HG03521 (cell line): ENCODE measurements at regions not wholly inside any gene's neighbourhood (a gene's known extent, or its start where the extent isn't known, plus 50 kb on each side); places are given as distances from the start of the nearest gene placed in this dataset.

Experiments
- ATAC-seq: cut with Tn5 transposase; IDR thresholded peaks from one replicate; pipeline ENCODE4 v1.9.1; 2021; ENCODE audit warnings: mild to moderate bottlenecking, moderate library complexity; ENCODE audit not compliant: unreplicated experiment

DNA sequence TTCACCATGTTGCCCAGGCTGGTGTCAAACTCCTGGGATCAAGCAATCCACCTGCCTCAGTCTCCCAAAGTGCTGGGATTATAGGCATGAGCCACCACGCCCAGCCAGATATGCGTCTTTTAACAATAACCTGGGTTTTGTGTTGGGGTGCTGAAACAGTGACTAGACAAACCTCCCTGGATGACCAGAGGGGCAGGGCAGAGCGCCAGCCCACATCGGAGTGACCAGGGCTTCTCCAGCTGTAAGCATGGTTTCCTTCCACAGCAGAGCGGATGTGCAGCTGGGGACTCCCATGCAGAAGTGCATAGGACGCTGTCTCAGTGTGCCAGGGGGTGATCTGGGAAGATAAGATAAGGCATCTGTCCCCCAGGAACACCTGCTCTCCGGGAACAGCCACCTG is 244.9 kb downstream of the IRX2 start:
- ATAC-seq, result no peak

DNA sequence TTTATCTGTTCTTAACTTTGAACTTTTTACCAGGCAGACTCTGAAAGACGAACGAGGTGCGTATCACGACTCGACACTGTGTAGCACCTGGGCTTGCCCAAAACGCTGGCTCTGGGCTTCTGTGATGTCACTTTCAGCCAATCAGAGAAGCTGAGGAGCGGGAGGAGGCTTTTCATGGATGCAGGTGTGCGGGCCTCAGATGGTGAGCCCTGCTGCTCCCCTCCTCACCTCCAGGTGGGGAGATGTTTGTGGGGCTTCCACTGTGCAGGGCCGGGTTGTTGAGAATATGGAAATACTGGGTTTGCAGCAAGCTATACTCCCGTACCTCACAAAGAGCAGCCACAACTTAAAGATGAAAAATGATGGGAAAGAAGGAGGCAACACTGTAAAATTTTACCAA is 246.3 kb downstream of the IRX2 start:
- no peak for ATAC-seq

DNA sequence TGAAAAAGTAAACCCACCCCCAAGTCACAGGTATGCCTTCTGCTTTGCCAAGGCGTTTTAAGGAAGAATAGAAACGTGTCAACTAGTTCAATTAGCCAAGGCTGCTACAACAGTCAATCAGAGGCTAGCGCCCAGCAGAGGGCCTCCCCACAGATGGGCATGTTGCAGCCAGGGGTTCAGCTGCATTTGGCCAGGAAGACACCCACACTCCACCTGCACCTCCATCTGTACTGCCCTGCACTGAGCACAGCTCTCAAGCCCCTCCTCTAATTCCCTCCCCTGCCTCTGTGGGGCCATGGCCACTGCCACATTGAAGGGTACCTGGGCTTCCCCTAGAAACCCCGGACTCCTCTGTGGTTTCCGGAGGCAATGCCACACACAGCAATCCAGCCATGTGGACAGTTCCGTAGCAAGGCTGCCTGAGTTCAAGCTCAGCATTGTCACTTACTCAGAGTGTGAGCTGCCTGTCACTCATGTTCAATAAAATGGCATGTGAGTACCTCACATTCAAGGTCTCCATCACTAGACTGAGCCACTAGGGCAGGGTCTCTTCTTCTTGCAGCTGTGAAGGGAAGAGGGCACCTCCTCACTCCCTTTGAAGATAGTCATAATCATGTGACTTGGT is 248.4 kb downstream of the IRX2 start:
- no peak for ATAC-seq

DNA sequence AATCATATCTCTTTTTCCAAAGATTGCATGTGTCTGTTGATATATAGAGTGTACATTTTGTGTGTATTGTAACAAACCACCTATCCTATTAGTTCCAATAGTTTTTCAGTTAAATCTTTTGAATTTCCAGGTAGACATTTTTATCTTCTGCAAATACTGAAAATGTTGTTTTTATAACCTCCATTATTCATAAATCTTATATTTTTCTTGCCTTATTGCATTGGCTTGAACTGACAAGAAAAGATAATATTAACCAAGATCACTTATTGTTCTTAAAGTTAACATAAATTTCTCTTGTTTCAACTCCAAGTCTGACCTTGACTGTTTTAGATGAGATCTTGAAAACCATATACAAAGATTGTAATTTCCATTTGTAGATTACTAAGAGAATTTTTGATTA is 251.6 kb downstream of the IRX2 start:
- ATAC-seq, result no peak

DNA sequence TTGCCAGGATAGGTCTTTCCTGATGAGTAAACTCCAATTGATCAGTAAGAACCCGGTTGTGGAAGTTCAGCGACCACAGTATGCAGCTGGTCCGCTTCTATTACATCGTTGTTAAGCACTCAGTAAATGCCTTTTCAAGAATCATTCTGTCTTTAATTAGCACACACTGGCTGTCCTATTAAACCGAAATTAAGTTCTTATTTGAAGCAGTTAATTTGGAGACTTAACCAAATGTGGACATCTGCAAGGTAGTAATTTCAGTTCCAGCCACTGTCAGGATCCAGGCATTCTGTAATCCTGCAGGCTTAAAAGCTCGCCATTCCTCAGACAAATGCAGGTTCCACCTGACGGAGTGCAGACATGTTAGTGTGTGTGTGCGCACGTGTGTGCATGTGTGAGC is 254.6 kb downstream of the IRX2 start:
- ATAC-seq, result no peak

DNA sequence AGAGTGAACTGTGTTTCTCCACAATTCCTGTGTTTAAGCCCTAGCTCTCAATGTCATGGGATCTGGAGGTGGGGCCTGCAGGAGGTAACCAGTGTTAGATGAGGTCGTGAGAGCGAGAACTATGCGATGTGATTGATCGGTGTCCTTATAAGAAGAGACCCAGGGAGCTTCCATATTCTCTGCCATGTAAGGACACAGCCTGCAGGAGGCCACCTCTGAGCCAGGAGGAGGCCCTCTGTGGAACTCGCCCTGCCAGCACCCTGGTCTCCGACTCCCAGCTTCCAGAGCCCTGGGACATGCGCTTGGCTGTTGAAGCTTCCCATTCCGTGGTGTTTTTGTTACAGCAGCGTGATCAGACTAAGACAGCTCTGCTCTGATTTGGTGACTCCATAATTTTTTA is 255.4 kb downstream of the IRX2 start:
- no peak for ATAC-seq

DNA sequence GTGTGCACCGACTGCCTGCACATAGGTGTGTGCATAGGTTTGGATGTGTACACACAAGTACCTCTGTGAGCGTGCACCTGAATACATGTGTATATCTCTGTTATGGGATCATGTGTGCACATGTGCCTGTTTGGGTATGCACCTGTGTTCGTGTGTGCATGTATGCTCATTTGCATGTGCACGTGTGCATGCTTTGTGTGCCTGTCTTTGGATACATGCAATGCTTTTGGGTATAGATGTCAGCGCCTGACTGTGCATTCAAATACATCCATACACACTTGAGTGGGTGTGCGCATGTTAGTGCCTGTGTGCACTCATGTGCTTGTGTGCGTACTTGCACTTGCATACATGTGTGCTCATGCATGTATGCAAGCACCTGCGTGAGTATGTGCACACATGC is 258.1 kb downstream of the IRX2 start:
- ATAC-seq, result no peak

DNA sequence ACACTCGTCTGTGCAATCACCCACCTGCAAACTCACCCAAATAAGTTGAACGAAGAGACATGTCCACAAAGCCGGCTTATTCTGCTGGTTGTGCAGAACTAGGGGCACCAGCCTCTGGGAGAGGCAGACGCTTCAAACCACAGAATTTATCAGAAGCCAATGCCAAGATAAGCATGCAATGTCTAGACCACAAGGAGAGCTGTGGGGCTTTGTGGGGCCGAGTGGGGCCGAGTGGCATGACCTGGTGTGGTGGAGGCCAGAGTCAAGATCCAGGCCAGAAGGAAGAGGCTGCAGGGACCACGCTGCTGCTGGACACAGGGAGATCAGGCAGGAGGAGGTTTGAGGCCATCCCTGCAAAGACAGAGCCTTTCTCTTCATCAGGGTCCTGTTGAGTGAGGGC is 259.0 kb downstream of the IRX2 start:
- no peak for ATAC-seq

DNA sequence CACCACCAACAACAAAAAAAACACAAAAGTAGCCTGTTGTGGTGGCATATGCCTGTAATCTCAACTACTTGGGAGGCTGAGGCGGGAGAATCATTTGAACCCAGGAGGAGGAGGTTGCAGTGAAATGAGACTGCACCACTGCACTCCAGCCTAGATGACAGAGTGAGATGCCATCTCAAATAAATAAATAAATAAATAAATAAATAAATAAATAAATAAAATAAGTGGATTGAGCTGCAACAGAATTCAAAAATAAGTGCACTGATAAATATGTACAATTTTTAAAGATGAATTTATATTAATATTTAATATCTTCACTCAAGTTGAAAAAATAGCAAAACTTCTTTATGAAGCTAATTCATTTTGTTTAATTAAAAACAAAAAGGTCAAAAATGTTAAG is 259.6 kb downstream of the IRX2 start:
- no peak for ATAC-seq

DNA sequence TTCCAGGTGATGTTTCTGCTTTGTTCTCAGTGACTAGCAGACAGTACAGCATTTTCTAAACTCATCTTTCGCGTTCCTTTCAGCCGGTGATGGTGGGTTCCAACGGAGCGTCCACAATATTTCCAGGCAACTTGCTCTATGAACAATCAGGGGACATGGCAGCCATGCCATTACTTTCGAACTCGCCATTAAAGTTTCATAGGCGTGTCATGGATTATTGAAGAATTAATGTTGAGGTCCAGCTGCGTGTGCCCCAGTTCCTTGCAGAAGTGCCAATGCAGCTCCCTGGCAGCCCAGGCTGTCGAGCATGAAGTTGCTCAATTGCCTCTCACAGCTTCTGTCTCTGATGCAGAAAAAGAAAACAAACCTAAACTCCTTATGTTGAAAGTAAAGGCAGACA is 262.2 kb downstream of the IRX2 start:
- no peak for ATAC-seq

DNA sequence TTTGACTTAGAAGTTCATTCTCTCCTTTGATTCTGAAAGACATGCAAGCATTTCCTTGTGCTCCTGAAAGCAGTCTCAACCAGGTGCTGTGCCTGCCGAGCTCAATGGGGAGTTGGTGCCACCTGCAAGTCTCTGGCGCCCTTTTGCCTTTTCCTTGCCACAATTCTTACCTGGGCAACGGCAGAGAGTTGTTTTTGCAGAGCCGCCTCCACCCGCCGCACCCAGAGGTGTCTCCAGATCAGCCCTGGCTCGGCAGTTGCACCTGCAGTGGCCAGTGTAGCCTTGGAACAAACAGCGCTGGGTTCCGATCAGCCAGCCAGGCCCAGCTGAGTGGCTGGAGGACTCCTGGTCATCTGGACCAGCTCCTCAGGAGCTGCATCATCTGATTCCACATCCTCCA is 262.9 kb downstream of the IRX2 start:
- ATAC-seq, result no peak

DNA sequence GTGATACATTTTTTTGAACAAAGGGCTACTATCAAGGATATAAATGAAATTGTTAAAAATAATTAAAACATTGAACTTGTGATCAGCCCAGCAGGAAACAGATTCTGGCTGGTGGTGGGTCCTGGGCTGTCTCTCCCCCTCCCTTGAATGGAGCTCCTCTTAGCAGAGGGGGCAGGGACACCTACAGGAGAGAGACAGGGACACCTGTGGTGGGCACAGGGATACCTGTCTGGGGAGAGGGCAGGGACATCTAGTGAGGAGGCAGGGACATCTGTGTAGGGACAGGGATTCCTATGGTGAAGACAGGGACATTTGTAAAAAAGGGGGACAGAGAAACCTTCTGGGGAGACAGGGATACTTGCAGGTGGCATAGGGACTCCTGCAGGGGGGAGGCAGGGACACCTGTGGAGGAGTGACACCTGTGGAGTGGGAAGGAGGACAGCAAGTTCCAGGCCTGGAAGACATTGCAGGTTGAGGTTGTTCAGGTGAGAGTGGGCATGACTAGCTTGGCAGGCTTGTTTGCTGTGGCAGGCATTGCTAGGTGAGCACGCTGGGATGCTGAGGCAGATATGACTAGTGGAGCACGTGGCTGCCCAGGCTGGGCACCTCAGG is 264.2 kb downstream of the IRX2 start:
- ATAC-seq, result no peak

DNA sequence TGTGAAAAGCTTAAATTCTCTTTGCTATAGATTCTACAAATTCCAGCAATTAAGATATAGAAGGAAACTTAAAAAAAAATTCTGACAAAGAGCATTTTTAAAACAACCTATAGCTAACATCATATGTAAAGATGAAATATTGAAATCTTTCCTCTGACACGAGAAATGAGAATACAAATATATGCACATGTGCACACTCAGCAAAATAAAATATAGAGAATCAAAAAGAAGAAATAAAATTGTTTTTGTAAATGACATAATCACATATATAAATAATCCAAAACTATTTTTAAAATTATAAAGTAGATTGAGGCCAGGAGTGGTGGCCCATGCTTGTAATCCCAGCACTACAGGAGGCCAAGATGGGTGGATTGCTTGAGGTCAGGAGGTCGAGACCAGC is 265.1 kb downstream of the IRX2 start:
- ATAC-seq, result no peak

DNA sequence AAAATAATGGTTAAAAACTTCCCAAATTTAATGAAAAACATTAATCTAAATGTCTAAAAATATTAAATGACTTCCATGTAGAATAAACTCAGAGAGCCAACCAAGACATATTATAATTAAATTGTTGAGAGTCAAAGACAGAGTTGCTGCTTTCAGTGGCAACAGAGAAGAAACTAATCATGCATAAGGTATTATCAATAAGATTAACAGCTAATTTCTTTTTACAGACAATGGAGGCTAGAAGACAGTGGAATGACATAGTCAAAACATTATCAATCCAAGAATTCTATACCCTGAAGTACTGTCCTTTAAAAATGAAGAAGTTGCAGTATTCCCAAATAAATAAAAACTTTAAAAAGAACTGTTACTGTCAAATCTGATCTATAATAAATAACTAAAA is 268.7 kb downstream of the IRX2 start:
- no peak for ATAC-seq

DNA sequence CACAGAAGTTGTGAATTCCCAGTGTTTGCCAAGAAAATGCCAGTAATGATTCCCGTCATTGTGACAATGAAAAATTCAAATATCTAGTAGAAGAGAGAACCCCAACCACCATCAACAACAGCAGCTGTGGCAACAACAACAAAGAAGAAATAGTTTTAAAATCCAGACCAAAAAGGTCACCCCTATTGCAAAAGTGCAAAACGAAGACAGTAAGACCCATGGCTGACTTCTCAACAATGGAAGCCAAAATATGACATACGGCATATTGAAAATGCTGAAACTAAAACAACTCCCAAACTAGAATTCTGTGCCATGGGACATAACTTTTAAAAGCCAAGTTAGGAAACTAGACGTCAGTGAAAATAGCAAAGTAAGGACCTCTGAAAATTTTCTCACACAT is 270.6 kb downstream of the IRX2 start:
- ATAC-seq, result no peak

DNA sequence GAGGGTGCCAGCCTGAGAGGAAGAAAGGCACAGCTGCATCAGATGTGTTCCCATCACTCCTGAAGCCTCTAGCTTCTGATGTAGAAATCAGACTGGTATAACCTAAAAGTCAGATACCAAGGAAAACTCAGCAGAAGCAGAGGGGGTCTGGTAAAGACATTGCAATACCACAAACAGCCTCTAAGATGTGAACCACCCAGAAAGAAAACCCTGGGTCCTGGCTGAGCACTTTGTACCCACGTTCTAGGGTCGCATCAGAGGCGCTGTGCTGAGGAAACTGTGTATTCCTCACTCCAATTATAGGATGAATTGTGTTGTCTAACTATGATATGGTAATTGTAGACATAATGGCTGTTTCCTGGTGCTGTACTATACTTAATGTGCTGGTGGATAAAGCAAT is 275.6 kb downstream of the IRX2 start:
- no peak for ATAC-seq

DNA sequence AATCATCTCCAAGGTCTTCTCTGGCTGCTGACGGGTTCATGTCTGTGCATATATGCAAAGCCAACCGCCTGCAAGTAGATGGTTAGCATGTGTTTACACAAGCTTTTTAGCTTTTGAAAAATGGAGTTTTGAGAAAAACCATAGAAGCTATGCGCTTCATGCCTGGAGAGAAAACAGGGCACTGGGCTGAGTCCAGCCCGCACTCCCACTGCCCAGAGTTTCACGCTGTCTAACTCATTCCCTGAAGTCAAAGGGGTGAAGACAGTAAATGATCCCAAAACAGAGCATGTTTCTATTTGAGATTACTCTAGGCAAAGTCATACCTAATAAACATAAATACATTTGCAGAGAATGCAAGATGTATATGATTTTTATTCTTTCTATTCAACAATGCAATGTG is 278.8 kb downstream of the IRX2 start:
- ATAC-seq, result no peak

DNA sequence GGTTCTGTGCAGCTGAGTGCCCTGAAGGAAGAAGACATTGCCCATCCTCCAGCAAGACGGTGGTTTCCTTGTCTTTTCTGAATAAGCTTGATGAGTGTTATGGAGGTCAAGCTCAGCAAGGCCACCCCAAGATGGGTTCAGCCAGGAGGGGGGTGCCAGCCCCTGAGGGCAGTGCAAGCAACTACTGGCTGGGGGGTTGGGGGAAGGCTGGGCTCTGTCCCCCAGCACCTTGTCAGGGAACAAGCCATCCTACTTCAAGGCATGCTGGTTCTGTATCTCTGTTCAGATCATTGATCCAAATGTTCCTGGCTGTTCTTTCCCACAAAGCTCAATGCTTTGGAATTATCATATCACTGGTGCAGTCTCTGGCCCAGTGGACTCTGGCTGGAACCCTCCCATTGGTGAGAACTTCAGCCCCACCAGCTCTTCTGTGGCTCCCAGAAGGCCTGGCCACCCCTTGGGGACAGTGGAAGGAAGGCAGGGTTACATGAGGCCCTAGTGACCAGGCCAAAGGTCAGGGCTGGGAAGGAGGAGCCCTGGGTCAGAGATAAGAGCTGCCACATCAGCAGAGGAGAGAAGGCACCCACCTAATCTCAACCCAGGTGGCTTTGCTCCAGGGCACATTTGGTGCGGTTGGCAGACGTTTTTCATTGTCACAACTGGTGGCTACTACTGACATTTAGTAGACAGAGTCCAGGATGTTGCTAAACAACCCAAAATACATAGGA is 280.2 kb downstream of the IRX2 start:
- ATAC-seq, result no peak

DNA sequence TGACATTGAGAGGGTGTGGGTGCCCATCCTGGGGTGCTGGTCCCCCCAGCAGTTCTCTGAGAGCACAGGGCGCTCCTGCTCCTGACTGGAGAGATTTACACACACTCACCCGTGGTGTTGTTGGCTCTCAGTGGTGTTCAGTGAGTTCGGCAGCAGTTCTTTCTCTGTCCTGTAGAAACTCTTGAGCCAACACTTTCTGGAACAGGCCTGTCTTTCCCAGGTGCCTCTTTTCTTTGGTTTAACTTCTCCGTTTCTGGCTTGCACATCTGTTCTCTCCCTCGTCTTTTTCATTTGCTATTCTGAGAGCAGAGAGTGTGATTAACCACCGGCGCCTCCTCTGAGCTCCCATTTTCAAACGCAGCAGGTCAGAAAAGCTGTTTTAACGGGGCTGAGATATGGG is 284.5 kb downstream of the IRX2 start:
- ATAC-seq, result no peak

DNA sequence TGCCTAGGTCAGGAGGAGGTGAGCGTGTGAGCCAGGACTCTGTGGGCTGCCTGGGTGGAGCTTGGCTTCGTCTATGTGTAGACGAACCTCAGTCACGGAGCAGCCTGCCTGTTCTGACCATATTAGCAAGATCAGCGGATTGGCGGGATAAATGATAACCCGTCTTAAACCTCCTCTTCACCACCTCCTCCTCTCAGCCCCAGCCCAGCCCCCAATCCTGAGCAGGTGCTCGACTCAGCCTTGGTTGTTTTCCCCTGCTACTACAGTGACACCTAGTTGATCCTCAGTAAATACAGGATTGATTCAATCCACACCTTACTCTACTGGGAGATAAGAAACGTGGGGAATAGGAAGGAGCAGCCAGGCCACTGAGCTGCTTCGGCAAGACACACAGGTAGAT is 286.1 kb downstream of the IRX2 start:
- no peak for ATAC-seq

DNA sequence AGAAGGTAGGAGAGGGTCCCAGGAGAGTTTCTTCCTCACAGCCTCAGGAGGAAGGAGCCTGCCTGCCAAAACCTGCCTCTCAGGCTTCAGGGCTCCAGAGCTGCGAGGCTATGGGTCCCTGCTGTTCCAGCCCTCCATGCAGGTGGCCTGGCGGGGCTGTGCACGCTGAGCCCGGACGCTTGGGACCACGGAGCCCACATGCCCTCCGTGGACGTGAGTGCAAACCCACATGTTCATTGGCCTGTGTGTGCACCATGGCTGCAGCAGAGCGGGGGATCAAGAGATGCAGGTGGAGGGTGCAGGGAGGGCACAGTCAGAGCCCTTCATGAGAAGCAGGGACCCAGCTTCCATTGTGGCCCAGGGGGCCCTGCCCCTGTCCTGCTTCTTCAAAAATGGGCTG is 287.3 kb downstream of the IRX2 start:
- no peak for ATAC-seq
